MM.1S (cell line): ENCODE measurements at regions not wholly inside any gene's neighbourhood (a gene's known extent, or its start where the extent isn't known, plus 50 kb on each side); places are given as distances from the start of the nearest gene placed in this dataset.

Source experiments
- DNase-seq: peaks from one replicate; pipeline ENCODE4 v3.0.0-alpha.2; 2015
- H2AFZ ChIP-seq: fragments of 300-600 bp; sonication (generic); 2 replicates; pipeline ENCODE4 v1.6.0; 2016; ENCODE audit warnings: antibody characterized with exemption, low read length
- H3F3A ChIP-seq: fragments of 300-600 bp; sonication (generic); 2 replicates; pipeline ENCODE4 v1.6.1; 2016; ENCODE audit warnings: mild to moderate bottlenecking, antibody characterized with exemption, low read length, moderate library complexity, mixed read lengths; ENCODE audit not compliant: insufficient read depth
- H3K27ac ChIP-seq: fragments of 300-600 bp; sonication (generic); 2 replicates; pipeline ENCODE4 v1.5.1; 2016; ENCODE audit warnings: mild to moderate bottlenecking, low read length
- H3K27me3 ChIP-seq: fragments of 300-600 bp; sonication (generic); replicated peaks from 2 replicates; pipeline ENCODE4 v1.6.0; 2016; ENCODE audit warnings: low read length; ENCODE audit not compliant: insufficient read depth
- H3K36me3 ChIP-seq: fragments of 300-600 bp; sonication (generic); replicated peaks from 2 replicates; pipeline ENCODE4 v1.6.1; 2016; ENCODE audit warnings: mild to moderate bottlenecking, low read length, mixed read lengths; ENCODE audit not compliant: insufficient read depth
- H3K4me1 ChIP-seq: fragments of 300-600 bp; sonication (generic); 2 replicates; pipeline ENCODE4 v1.6.1; 2016; ENCODE audit warnings: low read length, mixed read lengths
- H3K4me2 ChIP-seq: fragments of 300-600 bp; sonication (generic); 2 replicates; pipeline ENCODE4 v1.6.0; 2016; ENCODE audit warnings: low read depth, low read length
- H3K4me3 ChIP-seq: fragments of 300-600 bp; sonication (generic); 2 replicates; pipeline ENCODE4 v1.5.1; 2016; ENCODE audit warnings: low read length, mixed read lengths
- H3K79me2 ChIP-seq: fragments of 300-600 bp; sonication (generic); 2 replicates; pipeline ENCODE4 v1.6.1; 2016; ENCODE audit warnings: mixed run types, low read length, mixed read lengths
- H3K9ac ChIP-seq: fragments of 300-600 bp; sonication (generic); 2 replicates; pipeline ENCODE4 v1.6.1; 2016; ENCODE audit warnings: low read length, mixed read lengths
- H3K9me2 ChIP-seq: fragments of 300-600 bp; sonication (generic); replicated peaks from 2 replicates; pipeline ENCODE4 v1.6.1; 2016; ENCODE audit warnings: mild to moderate bottlenecking, low read length, mixed read lengths; ENCODE audit not compliant: insufficient read depth
- H3K9me3 ChIP-seq: fragments of 300-600 bp; sonication (generic); replicated peaks from 2 replicates; pipeline ENCODE4 v1.6.1; 2016; ENCODE audit warnings: mild to moderate bottlenecking, low read length, mixed read lengths; ENCODE audit not compliant: insufficient read depth
- H4K20me1 ChIP-seq: fragments of 300-600 bp; sonication (generic); 2 replicates; pipeline ENCODE4 v1.6.1; 2016; ENCODE audit warnings: mild to moderate bottlenecking, low read length, moderate library complexity, mixed read lengths; ENCODE audit not compliant: insufficient read depth
- CTCF ChIP-seq: fragments of 300-600 bp; sonication (generic); IDR thresholded peaks from 2 replicates; pipeline ENCODE4 v1.5.1; 2016; ENCODE audit warnings: antibody characterized with exemption, low read length, mixed read lengths
- EZH2 ChIP-seq: fragments of 300-600 bp; sonication (generic); optimal IDR thresholded peaks from 2 replicates; pipeline ENCODE3; 2017; ENCODE audit warnings: low read depth, mild to moderate bottlenecking, antibody characterized with exemption, low read length, mixed read lengths
- EZH2phosphoT487 ChIP-seq: fragments of 300-600 bp; sonication (generic); IDR thresholded peaks from 2 replicates; pipeline ENCODE4 v1.6.1; 2018; ENCODE audit warnings: antibody characterized with exemption, low read length

GRCh38 chr10:4035599-4035945, 250.6 kb upstream of the KLF6 start:
- H3K9me3 ChIP-seq, result no peaks in the 10 kb centered on the region
- no peaks in the 10 kb centered on the region for H3K79me2 ChIP-seq
- TF ChIP-seq EZH2phosphoT487 (no peak), CTCF (no peak), EZH2 (no peak)
- H3K4me1 ChIP-seq, result no peaks in the 10 kb centered on the region; the same call in 1 of the 2 replicates
- no peaks in the 10 kb centered on the region for H4K20me1 ChIP-seq
- DNase-seq, result no peak
- H3K4me2 ChIP-seq, result no peak overlapping the region
- no peaks in the 10 kb centered on the region for H3K27me3 ChIP-seq
- no peaks in the 10 kb centered on the region for H3K36me3 ChIP-seq
- no peak overlapping the region for H3K27ac ChIP-seq
- H3K9ac ChIP-seq, result no peak overlapping the region
- no peak overlapping the region for H3K4me3 ChIP-seq
- H3K9me2 ChIP-seq, result no peaks in the 10 kb centered on the region
- no peak overlapping the region for H2AFZ ChIP-seq
- no peaks in the 10 kb centered on the region; the same call in 1 of the 2 replicates for H3F3A ChIP-seq

GRCh38 chr10:4034907-4035598, 250.0 kb upstream of the KLF6 start:
- Histone ChIP-seq H4K20me1 (no peaks in the 10 kb centered on the region), H3K9me3 (no peaks in the 10 kb centered on the region), H3K27me3 (no peaks in the 10 kb centered on the region), H3K4me1 (no peaks in the 10 kb centered on the region; the same call in 1 of the 2 replicates), H3K4me2 (no peak overlapping the region), H3F3A (no peaks in the 10 kb centered on the region; the same call in 1 of the 2 replicates), H3K9ac (no peak overlapping the region), H3K9me2 (no peaks in the 10 kb centered on the region), H3K4me3 (no peak overlapping the region), H2AFZ (no peak overlapping the region), H3K36me3 (no peaks in the 10 kb centered on the region), H3K27ac (no peak overlapping the region), H3K79me2 (no peaks in the 10 kb centered on the region)
- DNase-seq, result no peak
- TF ChIP-seq CTCF (no peak), EZH2phosphoT487 (no peak), EZH2 (no peak)

- H3K9ac ChIP-seq, result no peak overlapping the region; the same call in 1 of the 2 replicates
Measured at GRCh38 chr10:4033341-4033896, 248.4 kb upstream of the KLF6 start.

More at GRCh38 chr10:4033341-4033896, 248.4 kb upstream of the KLF6 start:
- H3K4me3 ChIP-seq, result peak overlapping the region; percentile 24; the same call in 1 of the 2 replicates
- DNase-seq, result peak; percentile 39
- H3K79me2 ChIP-seq, result no peaks in the 10 kb centered on the region
- no peak for TF ChIP-seq CTCF
- no peak for TF ChIP-seq EZH2phosphoT487
- H3K9me3 ChIP-seq, result no peaks in the 10 kb centered on the region
- no peaks in the 10 kb centered on the region; the same call in 1 of the 2 replicates for H3F3A ChIP-seq
- no peaks in the 10 kb centered on the region for H4K20me1 ChIP-seq
- H3K27me3 ChIP-seq, result no peaks in the 10 kb centered on the region
- no peaks in the 10 kb centered on the region for H3K36me3 ChIP-seq
- H2AFZ ChIP-seq, result peak overlapping the region; percentile 61
- H3K4me1 ChIP-seq, result no peaks in the 10 kb centered on the region; the same call in 1 of the 2 replicates
- H3K27ac ChIP-seq, result peak overlapping the region; percentile 50; the same call in 1 of the 2 replicates
- peak overlapping the region; percentile 51 for H3K4me2 ChIP-seq
- no peaks in the 10 kb centered on the region for H3K9me2 ChIP-seq
